GM13976 (cell line): ENCODE measurements at regions not wholly inside any gene's neighbourhood (a gene's known extent, or its start where the extent isn't known, plus 50 kb on each side); places are given as distances from the start of the nearest gene placed in this dataset.

ENCODE experiments used
- DNase-seq: peaks from one replicate; pipeline ENCODE4 v3.0.0; 2012; ENCODE audit warnings: low spot score
- CTCF ChIP-seq: IDR thresholded peaks from 2 replicates; pipeline ENCODE4 v1.5.1; 2012; ENCODE audit warnings: borderline replicate concordance, mild to moderate bottlenecking; ENCODE audit not compliant: insufficient read depth; ENCODE audit errors: extremely low read depth, missing control alignments, control extremely low read depth
- in situ Hi-C: fragments of 300-500 bp; cut with MboI; formaldehyde crosslinking; loops from one replicate; pipeline ENCODE4 v1.12.0; 2022; ENCODE audit warnings: low sequenced_read_pairs, mixed read lengths, inconsistent platforms; ENCODE audit not compliant: unreplicated experiment

GRCh38 chr17:71334048-71334751 is 786.6 kb upstream of the SOX9 start:
- in situ Hi-C loops = no loop called here
- no peak for DNase-seq
- no peak for TF ChIP-seq CTCF

- TF ChIP-seq CTCF = no peak
- no peak for DNase-seq
- in situ Hi-C loops = no loop called here
Observed at GRCh38 chr17:71335212-71335611, 785.6 kb upstream of the SOX9 start.

GRCh38 chr17:71337938-71338337 is 782.9 kb upstream of the SOX9 start:
- DNase-seq = no peak
- in situ Hi-C loops = no loop called here
- no peak for TF ChIP-seq CTCF

GRCh38 chr17:71338396-71338795 is 782.4 kb upstream of the SOX9 start:
- no peak for DNase-seq
- TF ChIP-seq CTCF = no peak
- in situ Hi-C loops = no loop called here

GRCh38 chr17:71339206-71339605 is 781.6 kb upstream of the SOX9 start:
- no peak for DNase-seq
- in situ Hi-C loops = no loop called here
- TF ChIP-seq CTCF = no peak

- DNase-seq = no peak
- in situ Hi-C loops = no loop called here
- no peak for TF ChIP-seq CTCF
Observed at GRCh38 chr17:71342737-71343136, 778.1 kb upstream of the SOX9 start.

GRCh38 chr17:71349908-71350600 is 770.8 kb upstream of the SOX9 start:
- in situ Hi-C loops = no loop called here
- no peak for TF ChIP-seq CTCF

More at GRCh38 chr17:71349908-71350600, 770.8 kb upstream of the SOX9 start:
- no peak for DNase-seq
